ENCODE measurements at regions not wholly inside any gene's neighbourhood (a gene's known extent, or its start where the extent isn't known, plus 50 kb on each side); places are given as distances from the start of the nearest gene placed in this dataset.

GRCh38 chr1:192518700-192519099 lies 56.9 kb upstream of the RGS1 start:
- TF ChIP-seq CTCF (IDR thresholded peaks at IDR 0.05): no peak
- TF ChIP-seq POLR2AphosphoS5 (IDR thresholded peaks at IDR 0.05): no peak
- TF ChIP-seq POLR2A (IDR thresholded peaks at IDR 0.05): no peak

Measured in prostate gland (tissue), 2 donors.